Kidney tubule cell (primary cell): ENCODE measurements at regions not wholly inside any gene's neighbourhood (a gene's known extent, or its start where the extent isn't known, plus 50 kb on each side); places are given as distances from the start of the nearest gene placed in this dataset.

ENCODE experiments used
- DNase-seq: peaks from one replicate; pipeline ENCODE4 v3.0.0-alpha.2; 2018; ENCODE audit warnings: low spot score

DNA sequence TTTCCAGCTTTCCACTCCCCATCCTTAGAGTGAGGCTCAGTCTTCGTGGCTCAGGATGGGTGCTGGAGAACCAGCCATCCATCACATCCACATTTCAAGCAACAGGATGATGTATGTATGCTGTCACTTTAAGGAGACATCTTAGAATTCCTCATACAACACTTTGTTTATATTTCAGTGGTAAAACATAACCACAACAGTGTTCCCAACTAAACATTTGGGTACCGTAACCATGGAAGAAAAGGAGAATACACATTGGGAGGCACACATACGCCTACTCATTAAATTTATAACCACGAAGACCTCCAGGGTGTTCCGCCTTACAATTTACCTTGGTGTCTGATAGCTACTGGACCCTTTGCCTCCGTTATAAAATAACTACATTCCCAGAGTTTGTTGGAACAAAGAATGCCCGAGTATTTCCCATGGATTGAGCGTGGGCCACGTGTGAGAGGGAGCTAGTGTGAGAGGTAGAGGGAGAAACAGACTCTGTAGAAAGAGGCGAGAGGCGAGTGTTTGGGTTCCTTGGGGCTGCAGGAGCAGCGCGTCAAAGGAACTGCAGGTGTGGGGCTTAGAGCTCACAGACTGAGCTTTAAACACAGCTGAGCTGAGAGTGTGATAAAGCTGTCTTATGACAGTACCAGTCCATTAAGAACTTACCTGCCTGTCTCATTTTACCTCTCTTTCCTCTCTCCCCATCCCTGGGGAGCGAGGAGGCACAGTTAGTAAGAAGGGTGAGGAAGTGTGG lies 111.5 kb upstream of the USP24 start:
- DNase-seq = no peak

DNA sequence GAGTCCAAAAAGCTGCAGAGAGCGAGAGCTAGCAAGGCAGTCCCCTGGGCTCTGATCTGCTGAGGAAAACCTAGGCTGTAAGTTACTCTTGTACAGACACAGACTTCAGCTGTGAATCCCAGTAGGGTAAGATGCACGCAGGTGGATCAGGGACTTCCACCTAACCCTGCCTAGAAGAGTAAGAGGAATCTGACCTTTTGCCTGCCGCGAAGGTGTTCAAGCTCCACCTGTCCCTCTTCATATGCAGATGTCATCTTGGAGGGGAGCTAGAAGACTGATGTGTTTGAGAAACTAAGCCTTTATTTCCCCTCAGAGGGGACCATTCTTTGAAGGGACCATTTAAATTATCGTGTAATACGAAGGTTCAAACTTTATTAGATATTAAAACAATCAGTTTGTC lies 108.6 kb upstream of the USP24 start:
- DNase-seq = no peak

DNA sequence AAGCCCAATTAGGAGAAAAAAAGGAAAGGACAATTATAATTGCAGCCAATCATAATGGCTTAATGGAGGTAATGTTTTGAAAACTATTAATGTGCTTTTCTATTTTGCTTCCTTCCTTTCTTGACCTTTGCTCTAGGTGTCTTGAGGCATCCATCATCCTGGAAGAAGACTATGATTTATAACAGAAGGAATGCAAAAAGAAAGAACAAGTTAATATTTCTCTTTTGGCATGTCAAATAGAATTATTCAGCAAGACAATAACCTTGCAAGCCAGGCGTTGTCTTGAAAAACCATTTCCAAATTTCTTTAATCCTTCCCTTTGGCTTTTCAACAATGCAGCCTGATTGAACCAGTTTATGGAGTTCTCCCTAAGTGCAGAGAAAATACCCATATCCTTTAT lies 107.7 kb upstream of the USP24 start:
- peak; percentile 55 for DNase-seq

DNA sequence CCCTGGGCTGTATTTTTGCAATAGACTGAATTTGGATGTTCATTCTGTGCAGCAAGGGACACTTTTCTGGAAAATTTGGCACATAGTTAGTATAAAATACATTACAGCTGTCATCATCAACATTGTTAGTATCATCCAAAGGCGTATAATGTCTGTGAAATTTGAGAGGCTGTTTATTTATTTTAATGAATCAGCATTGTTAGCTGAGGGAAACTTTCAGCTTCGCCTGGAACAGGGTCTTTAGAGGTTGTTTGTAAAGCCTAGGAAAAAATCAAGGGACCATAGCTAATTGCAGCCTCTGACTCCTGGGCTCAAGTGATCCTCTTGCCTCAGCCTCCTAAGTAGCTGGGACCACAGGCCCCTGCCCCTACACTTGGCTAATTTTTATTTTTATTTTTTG lies 106.8 kb upstream of the USP24 start:
- no peak for DNase-seq

DNA sequence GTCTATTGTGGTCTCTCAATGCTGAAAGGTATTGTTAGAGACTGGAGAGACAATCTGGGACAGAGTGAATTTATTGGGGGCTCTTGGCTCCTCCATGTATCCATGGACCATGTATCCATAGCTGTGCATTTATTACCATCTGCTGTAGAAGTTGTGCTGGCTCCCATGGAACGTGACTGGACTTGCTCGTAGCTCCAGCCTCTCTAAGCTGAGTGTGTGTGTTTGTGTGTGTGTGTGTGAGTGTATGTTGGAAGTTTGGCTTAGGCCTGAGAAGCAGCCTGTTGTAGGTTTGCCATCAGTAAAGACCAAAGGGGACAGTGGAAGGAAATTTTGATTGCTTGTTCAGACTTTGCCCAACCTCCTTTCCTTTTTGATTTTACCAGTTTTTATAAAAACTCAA lies 105.7 kb upstream of the USP24 start:
- DNase-seq = no peak

DNA sequence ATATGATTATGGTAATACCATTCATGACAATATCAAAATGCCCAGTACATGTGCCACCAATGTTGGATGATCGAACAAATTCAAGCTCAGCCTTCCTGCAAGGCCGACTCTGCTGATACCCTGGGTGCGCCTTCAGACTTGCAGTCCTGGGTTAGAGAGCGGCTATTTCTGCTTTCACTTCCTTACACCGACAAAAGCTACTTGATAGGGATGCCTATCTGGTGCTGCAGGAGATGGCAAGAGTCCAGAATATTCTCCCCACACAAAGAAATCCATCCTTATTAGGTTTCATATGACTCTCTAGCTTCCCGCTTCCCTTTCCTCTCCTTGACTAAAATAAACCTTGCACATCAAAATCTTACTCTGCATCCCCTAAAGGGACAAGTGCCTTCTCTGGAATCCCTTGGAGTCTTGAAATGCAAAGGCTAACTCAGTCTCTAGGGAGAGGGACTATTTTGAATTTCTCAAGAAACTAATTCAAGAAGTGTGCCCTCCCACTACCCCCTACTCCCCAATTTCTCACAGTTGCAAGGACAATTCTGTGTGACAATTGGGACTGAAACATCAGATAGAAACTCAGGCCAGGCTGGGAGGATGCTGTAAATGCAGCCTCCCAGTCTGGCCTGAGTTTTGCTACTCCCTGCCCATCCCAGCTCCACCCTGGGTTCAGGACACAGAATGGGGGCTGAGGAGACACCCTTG lies 103.1 kb upstream of the USP24 start:
- no peak for DNase-seq

DNA sequence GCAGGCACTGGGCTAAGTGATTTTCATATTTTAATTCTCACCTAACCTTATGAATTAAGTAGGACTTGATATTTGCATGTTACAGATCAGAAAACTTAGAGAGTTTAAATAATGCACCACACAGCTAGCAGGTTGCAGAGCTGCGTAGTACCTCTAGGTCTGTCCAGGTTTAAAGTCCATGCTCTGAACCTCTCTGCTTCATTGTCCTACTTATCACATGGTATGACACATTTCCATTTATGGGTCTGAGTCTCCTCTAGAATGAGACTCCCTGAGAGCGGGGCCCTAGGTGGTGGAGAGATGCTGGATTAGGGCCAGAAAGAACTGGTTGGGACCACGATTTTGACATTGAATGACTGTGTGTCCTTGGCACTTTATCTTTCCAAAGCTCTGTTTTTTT lies 102.5 kb upstream of the USP24 start:
- DNase-seq = no peak

DNA sequence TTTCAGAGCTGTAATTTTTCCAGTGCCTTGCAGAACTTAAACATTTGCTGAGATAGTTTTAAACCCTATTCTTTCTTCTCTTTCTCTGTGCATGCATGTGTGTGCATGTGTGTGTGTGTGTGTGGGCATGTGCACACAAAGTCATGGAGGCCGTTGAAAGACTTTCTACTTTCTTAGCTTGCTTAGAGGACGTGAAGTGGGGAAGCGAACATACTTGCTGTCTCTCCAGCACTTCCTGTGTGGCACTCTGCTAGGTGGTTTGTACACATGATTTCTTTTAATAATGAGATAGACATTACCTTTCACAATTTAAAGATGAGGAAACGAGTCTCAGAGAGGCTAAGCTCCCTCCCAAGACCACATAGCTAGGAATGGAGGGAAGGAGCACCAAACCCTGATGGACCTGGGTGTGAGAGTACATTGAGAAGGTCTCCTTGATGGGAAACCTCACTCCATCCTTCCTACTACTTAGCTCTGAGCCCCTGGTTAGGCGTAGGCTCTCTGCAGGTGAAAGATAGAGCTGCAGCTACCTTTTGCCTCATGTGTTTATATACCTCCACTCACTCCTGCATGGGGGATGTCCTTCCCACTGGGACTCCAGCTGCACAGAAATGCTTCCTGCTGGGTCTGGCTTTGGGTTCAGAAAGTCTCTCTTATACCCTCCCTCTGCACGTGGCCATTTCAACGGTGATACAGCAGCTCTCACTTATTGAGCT lies 101.9 kb upstream of the USP24 start:
- no peak for DNase-seq

DNA sequence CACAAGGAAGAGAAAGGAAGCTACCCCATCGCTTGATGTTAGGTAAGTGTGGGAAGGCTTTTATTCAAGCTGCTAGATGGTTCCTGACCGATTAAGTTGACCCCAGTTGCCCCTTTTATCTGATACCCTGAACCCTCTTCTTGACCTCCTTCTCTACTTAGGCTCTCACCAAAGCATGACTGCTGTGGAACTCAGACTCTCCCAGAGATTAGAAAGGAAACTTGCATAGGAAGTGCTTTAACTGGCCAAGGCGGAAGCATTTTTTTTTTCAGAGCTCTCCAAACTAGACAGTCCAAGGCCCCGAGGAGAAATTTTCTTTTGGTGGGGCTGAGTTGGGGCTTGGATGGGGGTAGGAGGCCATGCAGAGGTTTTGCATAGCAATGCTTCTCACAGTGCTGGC lies 101.3 kb upstream of the USP24 start:
- DNase-seq = no peak

DNA sequence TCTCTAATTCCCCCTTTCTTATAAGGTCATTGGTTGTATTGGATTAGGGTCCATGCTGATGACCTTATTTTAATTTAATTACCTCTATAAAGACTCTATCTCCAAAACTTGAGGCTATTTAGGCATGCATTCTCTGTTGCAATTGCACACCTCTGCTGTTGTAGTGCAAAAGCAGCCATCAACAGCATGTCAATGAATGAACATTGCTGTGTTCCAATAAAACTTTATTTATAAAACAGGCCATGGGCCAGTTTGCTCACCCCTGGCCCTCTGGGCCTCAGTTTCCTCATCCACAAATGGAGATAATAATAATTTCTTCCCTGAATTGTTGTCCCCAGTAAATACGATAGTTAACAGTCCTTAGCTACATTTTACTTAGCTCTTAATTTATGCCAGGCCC lies 100.4 kb upstream of the USP24 start:
- no peak for DNase-seq

DNA sequence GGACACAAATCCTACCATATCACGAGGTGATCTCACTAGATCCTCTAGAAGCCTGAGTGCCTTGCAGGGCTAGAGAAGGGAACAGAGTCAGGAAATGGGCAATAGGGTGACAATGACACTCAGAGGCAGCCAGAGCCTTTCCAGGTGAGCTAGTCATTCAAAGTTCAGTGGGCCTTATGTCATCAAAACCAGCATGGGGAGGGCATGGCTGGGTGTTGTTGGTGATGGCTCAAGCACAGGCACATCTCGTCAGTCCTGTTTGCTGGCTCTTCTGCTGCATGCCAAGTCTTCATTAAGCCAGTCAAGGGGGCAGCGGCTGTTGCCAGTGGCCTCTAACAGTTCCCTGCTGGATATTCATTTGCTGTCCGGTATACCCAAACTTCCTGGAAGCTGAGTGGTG lies 99.6 kb upstream of the USP24 start:
- DNase-seq = no peak

DNA sequence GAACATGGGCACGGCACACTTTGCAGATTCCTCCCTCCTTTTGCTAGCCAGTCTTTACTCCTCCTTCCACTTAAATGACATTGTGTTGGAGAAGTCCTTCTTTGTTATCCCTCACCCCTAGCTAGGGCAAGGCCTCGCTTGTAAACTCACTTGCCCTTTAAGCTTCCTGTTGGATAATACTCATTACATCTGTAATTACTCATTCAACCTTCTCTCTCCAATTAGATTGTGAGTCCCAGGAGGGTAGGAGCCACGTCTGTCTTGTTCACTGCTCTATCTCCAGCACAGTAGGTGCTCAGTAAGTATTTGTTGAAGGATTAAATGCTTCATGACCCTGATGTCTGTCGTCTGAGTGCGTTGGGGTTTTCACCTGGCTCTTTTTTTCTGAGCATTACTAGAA lies 98.7 kb upstream of the USP24 start:
- no peak for DNase-seq

DNA sequence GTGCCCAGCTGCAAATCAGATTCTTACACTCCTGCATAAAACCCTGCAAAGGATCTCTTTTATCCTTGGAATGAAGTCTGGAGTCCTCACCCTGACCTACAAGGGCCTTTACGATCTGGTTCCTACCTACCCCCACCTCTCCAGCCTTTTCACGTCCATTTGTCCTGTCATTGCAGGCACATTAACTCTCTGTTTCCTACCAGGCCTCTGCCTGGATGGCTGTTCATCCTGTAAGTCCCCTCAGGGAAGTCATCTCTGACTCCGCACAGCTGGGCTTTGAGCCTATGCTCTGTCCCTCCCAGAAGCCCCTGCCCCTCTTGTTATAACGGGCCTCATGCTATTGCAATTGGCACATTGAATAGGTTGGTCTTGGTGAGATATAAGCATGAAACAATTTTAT lies 96.8 kb upstream of the USP24 start:
- DNase-seq = no peak

DNA sequence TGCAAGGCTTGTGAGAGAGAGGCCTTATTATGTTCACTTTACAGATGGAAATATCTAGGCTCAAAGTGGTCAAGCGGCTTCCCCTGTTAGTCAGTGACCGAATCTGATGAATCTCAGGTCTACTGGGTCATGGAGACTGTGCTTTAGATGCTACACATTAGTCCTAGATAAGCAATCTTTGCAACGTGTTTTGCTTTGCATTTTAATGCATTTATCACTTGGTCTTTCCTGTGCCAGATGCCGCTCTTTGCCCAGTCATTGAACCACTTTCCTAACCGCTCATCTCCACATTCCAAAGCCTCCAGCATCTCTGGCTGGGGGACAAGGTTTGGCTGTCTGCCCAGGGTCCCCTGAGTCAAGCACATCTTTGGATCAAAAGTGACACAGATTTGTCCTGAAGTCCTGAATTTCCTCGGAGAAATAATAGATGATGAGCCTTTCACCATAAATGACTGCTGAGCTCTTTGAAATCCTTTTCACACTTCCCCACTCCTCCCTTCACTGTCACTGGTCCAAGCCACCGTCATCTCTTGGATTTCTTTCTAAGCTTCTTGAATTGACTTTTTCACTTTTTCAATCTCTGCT lies 96.0 kb upstream of the USP24 start:
- DNase-seq = peak; percentile 29

DNA sequence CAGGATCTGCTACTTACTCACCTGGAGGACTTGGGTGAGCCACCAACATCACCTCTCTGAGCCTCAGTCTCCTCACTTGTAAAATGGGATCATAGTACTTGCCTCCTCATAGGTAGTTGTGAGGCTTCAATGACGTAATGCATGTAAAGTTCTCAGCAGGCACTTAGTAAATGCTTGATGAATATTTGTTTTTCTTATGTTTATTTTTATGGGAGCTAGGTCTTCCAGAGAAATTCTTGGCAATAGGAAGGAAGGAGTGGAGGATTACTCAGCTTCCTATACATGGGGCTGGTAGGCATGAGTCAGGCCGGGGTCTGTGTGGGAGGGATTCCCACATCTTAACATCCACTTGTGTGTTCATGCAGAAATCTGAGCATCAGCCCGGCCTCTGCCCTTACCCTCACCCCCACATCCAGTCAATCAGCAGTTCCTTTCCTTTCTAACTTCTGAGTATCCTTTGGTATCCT lies 95.4 kb upstream of the USP24 start:
- peak; percentile 96 for DNase-seq

DNA sequence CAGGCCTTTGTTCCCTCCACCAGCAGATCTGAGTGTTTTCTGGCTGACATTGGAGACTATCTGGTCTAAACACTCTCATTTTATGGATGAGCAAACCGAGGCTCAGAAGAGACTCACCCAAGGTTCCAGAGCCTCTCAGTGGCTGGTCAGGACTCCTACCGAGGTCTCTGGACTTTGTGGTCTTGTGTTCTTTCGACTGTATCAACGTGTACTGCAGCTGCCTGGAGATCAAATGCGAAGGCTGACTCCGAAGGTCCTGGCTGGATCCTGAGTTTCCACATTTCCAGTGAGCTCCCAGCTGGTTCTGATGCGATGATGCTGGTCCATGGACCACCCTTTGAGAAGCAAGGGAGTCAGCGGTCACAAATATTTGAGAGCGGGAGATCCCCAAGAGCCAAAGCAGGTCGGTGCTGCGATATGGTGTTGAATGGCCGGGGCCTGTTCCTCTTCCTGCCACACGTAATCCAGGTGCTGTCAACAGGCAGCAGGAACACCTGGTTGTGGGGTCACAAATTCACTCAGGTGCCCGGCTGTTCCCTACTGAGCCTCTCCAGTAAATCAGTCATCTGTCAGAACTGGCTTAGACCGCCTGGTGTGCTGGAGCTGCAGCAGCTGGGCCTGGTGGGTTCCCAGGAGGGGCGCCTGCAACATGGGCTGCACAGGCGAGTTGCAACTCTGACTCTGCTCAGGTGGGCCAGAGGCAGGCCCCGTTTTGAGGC lies 94.8 kb upstream of the USP24 start:
- DNase-seq = peak; percentile 42

DNA sequence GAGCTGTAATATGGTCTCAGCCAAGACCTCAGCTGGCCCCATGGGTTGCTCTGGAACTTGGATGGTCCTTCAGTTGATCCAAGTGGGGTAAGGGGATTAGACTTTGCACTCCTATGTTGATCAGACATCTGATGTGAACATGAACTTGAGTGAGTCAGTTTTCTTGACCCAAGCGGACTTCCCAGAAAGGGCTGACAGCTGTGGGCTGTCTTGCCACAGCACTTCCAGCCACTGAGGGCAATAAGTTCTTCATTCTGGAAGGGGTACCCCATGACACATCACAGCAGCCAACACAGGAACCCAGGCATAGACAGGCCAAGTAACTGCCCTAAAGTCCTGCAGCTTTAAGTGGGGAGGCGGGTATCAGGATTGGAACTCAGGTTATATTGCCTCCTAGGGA lies 93.9 kb upstream of the USP24 start:
- DNase-seq = no peak

DNA sequence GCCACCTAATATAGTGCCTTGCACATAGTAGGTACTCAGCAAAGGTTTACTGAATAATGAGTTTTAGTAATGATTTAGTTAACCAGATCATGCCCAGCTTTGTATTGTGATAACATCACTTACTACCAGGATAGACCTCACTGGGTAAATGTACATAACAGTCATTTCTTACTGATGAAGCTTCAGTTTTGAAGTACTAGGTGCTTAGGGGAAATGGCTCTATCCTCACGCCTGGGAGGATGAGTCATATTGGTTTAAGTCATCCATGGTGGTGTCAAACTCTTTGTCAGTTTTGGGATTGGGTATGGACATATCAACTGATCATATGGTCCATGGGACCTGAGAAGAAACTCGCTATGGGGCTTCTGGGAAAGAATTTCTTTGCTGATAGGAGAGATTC lies 90.6 kb upstream of the USP24 start:
- peak; percentile 67 for DNase-seq

DNA sequence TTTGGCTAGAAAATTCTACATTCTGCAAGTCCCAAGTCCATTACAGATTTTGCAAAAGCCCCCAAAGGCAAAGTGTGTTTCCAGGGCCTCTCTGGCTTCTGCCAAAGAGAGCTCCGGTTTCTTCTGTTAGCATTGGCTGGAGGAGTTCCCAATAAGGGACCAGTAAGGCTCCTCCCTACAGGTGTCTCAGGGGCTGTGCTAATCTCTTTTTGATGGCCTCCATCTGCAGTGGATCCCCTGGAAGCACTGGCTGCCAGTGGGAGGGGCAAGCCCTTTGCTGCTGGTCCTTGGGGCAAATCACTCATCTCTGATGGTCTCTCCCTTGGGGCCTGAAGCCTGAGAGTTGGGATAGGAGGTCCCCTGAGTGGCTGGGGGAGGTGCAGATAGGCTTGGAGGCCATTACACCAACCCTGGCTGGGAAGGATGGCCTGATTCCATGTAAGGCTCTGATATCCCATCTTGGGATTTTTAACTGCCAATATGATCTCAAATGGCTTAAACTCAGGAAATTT lies 89.1 kb upstream of the USP24 start:
- DNase-seq = no peak

DNA sequence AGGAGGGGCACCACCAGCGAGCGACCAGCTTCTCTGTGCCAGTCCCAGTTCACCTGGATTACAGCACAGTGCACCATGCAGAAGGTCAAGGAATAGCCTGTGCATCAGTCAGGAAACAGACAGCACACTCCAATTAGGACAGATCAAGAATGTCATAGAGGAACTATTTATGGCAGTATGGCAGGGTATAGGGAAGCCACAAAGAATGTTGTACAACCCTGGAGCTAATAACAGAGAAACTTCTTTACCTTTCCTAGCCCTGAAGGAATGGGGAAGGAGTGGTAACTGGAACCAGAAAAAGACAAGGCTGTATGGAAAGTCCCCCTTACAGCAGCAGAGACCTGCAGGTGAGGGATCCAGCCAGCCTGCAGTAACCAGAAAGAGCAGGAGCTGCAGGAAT lies 87.8 kb upstream of the USP24 start:
- no peak for DNase-seq

DNA sequence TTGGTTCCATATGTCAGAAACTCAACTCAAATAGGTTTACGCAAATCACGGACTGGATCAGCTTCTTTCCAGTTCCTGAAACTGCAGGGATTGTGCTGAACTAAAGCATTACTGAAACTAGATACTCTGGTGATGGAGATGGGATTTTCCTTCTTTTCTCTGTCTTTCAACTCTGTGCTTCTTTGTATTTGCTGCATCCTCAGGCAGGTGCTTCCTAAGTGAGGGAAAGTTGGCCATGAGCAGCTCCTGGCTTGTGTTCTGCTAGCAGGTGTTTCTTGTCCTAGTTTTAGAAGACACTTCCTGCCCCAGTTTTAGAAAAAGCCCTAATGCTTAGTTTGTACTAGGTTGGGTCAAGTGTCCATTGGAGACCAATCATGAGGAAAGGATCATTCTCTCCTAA lies 86.7 kb upstream of the USP24 start:
- DNase-seq = no peak

DNA sequence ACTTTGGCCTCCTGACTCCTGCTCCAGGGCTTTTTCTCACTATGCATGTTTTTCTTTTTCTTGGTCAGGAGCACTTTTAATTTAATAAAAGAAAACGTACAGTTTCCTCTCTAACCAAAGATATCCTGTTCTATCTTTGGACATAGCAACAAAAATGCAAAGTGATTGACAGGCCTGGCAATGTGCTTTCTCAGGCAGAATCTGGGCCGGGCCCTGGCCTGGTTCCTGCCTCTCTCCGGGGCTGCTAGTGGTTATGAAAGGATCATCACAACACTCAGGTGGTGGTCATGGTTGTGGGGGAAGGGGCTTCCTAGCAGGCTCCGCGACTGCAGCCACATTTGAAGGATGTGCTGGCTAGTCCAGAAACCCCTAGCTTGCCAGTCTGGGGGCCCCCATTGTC lies 85.8 kb upstream of the USP24 start:
- DNase-seq = no peak
